GM19395 (cell line): ENCODE measurements at regions not wholly inside any gene's neighbourhood (a gene's known extent, or its start where the extent isn't known, plus 50 kb on each side); places are given as distances from the start of the nearest gene placed in this dataset.

Source experiments
- ATAC-seq: cut with Tn5 transposase; IDR thresholded peaks from one replicate; pipeline ENCODE4 v1.9.1; 2021; ENCODE audit warnings: mild to moderate bottlenecking, moderate library complexity; ENCODE audit not compliant: unreplicated experiment

- ATAC-seq: no peak
These were observed 170.4 kb upstream of the TMC3 start for GRCh38 chr15:81544385-81544784.

DNA sequence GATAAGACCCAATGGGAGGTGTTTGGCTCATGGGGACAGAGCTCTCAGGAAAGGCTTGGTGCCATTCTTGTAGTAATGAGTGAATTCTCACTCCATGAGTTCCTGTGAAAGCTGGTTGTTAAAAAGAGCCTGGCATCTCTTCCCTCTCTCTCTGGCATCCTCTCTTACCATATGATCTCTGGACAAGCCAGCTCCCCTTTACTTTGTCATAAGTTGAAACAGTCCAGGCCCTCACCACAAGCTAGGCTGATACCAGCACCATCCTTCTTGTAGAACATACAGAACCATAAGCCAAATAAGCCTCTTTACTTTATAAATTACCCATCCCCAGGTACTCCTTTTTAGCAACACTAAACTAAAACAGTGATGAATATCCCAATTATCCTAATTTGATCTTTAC is 166.9 kb upstream of the TMC3 start:
- ATAC-seq: no peak

DNA sequence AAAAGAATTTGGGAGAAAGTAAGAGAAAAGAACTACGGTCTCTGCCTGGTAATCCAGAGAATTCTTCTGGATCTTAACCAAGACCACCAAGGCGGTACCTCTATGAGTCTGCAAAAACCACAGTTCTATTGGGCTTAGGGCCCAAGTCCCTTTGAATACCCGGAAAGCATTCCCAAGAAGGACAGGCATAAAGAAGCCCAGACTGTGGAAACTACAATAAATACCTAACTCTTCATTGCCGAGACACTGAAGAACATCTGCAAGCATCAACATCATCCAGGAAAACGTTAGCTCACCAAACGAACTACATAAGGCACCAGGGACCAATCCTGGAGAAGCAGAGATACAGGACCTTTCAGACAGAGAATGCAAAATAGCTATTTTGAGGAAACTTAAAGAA is 162.3 kb upstream of the TMC3 start:
- ATAC-seq: no peak

DNA sequence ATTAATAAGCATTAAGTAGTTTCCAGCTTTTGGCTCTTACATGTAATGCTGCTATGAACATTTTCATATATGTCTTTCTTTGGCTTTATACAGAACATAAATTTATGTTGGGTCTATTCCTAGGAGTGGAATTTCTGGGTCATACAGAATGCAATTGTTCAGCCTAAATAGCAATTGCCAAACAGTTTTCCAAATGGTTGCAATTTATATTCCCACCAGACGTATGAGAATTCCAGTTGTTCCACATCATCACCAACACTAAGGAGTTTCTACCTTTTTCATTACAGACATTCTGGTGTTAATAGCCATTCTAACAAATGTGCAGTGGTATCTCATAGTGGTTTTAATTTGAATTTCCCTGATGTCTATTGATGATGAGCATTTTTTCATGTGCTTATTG is 160.1 kb upstream of the TMC3 start:
- ATAC-seq: no peak

DNA sequence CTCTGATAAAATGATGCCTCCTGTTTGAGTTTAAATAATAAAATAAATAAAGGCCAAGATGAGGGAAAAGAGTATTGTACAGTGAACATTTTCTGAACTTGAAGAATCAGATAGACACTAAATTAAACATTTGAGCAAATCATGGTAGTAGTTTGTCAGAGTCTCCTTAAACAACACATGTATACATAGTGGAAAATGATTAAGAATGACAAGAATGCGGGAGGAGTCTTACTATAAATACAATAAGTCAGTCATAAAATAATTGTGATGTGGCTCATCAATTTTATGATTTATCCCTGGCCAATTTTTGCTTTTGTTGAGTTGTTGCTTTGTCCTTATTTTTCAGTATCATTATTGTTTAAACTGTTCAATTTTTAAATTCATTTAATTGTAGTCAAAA is 158.0 kb upstream of the TMC3 start:
- no peak for ATAC-seq

DNA sequence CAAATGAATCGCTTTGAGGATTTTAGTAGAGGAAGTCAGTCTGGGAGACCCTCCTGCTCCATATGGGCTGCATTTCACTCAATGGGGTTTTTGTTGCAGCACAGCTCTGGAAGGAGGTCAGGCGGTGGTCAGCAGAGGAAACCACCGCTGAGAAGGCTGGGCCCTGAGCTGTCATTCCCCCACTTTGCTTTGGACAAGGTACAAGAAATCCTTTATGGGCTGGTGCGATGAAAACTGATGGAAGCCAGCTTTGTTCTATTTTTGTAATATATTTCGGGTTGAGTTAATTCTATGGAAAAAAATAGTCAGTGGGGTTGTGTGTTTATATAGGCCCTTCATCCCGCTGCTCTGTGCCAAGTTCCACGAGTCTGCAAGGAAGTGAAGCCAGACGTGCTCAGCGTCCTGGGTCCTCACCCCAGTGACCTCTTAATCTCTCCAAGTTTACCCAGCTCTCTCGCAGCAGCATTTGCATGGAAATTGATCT is 157.1 kb upstream of the TMC3 start:
- no peak for ATAC-seq

DNA sequence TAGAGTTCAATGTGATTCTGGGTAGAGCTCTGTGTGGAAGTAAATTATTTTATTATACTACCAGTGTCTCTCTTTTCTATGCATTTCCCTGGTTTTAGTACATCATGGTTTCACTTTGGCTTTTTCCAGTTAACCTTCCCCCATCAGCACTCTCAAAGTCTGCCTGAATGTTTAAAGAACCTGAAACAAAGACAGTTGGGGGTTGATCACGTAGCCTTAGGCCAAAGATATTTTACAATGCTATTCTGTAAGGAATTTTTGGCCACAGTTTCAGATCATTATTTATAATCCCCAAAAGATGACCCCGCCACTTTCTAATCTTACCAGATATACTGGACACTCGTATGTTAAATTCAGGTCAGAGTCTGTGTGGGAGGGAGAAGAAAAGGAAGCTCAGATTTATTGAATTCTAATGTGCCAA is 156.3 kb upstream of the TMC3 start:
- no peak for ATAC-seq

DNA sequence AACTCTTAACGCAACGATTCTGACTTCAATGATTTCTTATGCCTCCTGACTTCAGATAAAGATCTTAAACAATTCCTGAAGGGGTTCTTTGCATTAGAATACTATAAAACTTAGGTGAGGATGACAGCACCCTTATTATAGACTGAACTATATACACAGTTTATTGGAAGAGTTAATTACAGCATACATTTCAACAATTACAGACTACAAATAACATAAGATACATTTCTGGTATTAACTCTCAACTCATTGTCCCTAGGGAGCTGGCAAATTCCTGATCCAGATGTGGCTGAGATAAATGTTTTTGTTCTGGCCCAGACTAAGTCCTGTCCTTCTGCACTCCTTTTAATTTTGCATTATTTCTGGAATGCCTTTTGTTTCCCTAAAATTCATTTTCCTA is 155.5 kb upstream of the TMC3 start:
- ATAC-seq: no peak

DNA sequence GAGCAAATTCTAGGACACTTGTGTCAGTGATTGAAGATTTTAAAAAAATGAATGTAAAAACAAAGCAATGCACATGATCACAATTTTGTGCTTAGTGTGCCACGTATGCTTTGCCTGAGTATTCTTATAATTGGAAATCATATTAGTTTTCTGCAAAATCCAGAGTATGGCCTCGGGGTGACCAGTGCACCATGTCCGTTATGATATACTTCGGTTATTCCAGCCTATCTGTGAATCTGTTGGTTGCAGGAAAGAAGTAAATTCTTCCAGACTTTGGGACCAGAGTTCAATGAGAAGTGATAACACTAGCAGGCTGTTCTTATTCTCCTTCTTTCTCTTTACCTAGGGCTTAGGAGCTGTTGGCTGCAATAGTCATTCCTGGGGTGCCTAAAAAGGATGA is 152.0 kb upstream of the TMC3 start:
- ATAC-seq: no peak

- ATAC-seq: no peak
These were observed 150.5 kb upstream of the TMC3 start for GRCh38 chr15:81524496-81524895.

- ATAC-seq: no peak
These were observed 149.9 kb upstream of the TMC3 start for GRCh38 chr15:81523867-81524266.

GRCh38 chr15:81520480-81520879 is 146.5 kb upstream of the TMC3 start:
- no peak for ATAC-seq

DNA sequence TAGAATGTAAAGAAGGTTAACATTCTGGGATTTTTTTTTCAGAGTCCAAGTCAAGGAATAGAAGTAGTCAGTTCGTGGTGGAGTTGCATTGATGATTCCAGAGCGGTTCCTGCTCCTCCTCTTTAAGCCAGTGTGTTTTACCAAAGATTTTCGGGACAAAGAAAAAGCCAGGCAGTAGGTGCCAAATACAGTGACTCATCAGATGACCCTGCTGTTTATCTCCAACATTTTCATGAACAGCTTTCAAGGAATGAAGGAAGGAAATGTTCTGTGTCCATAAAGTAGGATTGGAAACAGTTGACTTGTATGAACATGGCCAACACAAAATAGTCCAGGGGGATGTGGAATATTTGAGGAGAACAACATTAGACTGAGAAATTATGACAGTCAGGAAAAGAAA is 142.4 kb upstream of the TMC3 start:
- no peak for ATAC-seq

DNA sequence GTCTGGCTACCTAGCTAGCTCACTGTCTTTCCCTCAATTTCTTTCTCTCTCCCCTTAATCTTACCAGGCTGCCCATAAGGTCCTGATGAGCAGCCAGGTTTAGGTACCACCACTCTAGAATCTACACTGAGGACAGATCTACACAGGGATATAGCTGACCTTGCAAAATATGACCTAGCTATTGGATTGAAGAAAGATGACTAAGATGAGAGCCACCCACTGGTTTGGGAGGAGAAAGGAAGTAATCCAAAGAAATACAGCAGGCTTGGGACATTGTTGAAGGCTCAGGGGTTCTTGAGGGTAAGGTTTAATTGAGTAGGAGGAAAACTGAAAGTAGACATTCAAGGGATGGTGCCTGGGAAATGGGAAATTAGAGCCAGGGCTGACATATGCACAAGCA is 142.0 kb upstream of the TMC3 start:
- no peak for ATAC-seq

GRCh38 chr15:81514725-81515124 is 140.7 kb upstream of the TMC3 start:
- ATAC-seq: no peak

DNA sequence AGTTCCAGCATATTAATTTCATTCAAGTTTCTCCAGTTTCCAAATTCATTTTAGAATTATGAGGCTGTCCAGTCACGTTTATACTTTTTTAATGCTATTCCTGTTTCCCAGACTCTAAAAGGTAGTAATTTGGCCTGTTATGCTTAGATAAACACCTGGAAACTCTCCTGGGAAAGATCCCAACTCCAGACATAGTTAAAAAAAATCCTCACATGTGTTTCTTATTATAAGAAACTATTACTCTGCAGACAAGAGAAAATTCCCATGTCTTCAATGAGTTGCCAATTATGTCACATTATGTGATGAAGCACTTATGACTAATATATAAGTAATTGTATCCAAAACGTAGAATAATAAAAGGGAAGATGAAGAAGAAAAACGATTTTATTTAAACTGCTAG is 137.1 kb upstream of the TMC3 start:
- no peak for ATAC-seq

GRCh38 chr15:81507831-81508230 is 133.8 kb upstream of the TMC3 start:
- no peak for ATAC-seq

GRCh38 chr15:81506936-81507335 is 132.9 kb upstream of the TMC3 start:
- no peak for ATAC-seq

- no peak for ATAC-seq
These were observed 132.1 kb upstream of the TMC3 start for GRCh38 chr15:81506071-81506470.

DNA sequence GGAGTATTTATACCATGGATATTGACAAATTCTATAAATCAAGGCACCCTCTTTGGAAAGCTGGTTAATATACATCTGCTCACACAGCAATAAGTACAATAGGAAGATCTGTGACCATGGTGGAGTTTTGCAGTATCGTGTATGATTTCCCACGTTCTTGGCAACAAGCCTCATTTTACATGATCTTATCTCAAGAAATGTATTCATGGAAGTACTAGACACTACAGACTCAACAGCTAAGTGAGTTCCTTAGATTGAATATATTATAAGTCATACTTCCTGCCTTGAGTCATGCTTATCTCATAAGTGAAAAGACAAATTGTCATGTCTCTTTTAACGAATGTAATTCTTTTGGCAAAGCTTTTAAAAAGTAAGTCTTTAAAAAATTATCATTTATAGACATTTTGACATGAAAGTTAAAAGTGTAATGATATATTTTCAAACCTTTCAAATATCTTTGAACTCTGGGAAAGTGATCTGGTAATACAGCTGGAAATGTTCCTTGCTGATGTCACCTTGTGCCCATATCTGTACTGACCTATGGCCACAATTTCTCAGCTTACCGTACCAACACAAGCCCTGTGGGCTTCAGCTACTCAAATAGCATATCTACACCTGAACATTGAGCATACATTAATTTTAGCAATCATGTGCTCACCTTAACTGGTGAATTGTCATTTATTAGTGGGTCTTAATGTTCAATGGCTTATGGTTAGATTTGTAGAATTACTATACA is 130.3 kb upstream of the TMC3 start:
- ATAC-seq: no peak

DNA sequence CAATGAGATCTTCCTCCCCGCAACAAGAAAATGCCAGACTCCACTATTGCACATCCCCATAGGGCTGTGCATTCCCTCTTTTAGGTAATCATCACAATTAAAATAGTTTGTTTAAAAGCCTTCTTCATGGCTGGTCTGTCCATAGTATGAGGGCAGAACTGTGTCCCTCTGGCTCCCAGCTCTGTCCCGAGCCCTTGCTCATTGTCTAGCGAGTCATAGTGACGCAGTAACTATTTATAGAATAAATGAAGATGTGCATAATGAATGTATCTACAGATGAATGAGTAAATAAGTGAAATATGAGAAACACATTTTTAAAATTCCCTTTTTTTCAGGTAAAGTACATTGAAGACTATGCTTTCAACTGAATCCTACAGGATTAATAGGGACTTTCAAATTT is 128.4 kb upstream of the TMC3 start:
- ATAC-seq: no peak

- no peak for ATAC-seq
These were observed 126.1 kb upstream of the TMC3 start for GRCh38 chr15:81500081-81500480.

GRCh38 chr15:81498294-81498693 is 124.3 kb upstream of the TMC3 start:
- no peak for ATAC-seq
